T-cell (primary cell): ENCODE measurements at regions not wholly inside any gene's neighbourhood (a gene's known extent, or its start where the extent isn't known, plus 50 kb on each side); places are given as distances from the start of the nearest gene placed in this dataset.

ENCODE experiments used
- ATAC-seq, 4 experiments: fragments of 200-7000 bp in 3 of 4; fragments of 150-1000 bp in 1 of 4; cut with Tn5 transposase; replicated peaks in 1 of 4; 1 replicate in 3 of 4; 2 replicates in 1 of 4; pipeline ENCODE4 v1.10.0; 2021; ENCODE audit warnings: moderate library complexity in 3 of 4, mild to moderate bottlenecking in 2 of 4, moderate number of reproducible peaks in 1 of 4
- CTCF ChIA-PET, 2 donors: fragments of 300-600 bp; sonication (Branson Sonifier 250); formaldehyde crosslinking; loops; one replicate each; lab custom pipeline; 2022; ENCODE audit warnings: antibody characterized with exemption in 2 of 2; lab: Charles Lee
- POLR2A ChIA-PET, 2 donors: fragments of 300-600 bp; sonication (Branson Sonifier 250); formaldehyde crosslinking; loops; one replicate each; lab custom pipeline; 2022; ENCODE audit warnings: antibody characterized with exemption in 2 of 2; lab: Charles Lee
- DNase-seq, 35 experiments: peaks; one replicate each; pipeline versions ENCODE4 v3.0.0 to v3.0.0-alpha.2; 2013 to 2023
- H3K27ac ChIP-seq: one replicate; pipeline ENCODE4 v1.5.1; 2013; ENCODE audit warnings: low read length
- H3K27me3 ChIP-seq, 2 experiments: replicated peaks in 1 of 2; 1 replicate in 1 of 2; 2 replicates in 1 of 2; pipeline versions ENCODE4 v1.6.1 to v1.7.0; 2013; ENCODE audit warnings: low read length in 1 of 2, mixed read lengths in 1 of 2; ENCODE audit not compliant: control insufficient read depth in 2 of 2, insufficient read depth in 2 of 2; ENCODE audit errors: extremely low read depth in 1 of 2
- H3K36me3 ChIP-seq, 2 donors: 1 replicate in 1 of 2; 2 replicates in 1 of 2; pipeline versions ENCODE4 v1.6.1 to v1.7.0; 2013; ENCODE audit warnings: low read length in 1 of 2; ENCODE audit not compliant: control insufficient read depth in 2 of 2, insufficient read depth in 1 of 2; ENCODE audit errors: extremely low read depth in 1 of 2
- H3K4me1 ChIP-seq, 2 experiments: 1 replicate in 1 of 2; 2 replicates in 1 of 2; pipeline versions ENCODE4 v1.6.1 to v1.7.0; 2013; ENCODE audit warnings: low read length in 2 of 2, mixed read lengths in 1 of 2; ENCODE audit not compliant: insufficient read depth in 2 of 2, control insufficient read depth in 1 of 2; ENCODE audit errors: extremely low read depth in 1 of 2
- H3K4me3 ChIP-seq, 2 donors: 1 replicate in 1 of 2; 2 replicates in 1 of 2; pipeline versions ENCODE4 v1.5.1 to v1.7.0; 2013; ENCODE audit warnings: mild to moderate bottlenecking in 2 of 2, low read length in 1 of 2, moderate library complexity in 1 of 2; ENCODE audit not compliant: control insufficient read depth in 1 of 2; ENCODE audit errors: extremely low read depth in 1 of 2
- H3K9me3 ChIP-seq: 2 replicates; pipeline ENCODE4 v1.7.0; 2013
- H3K27ac Mint-ChIP-seq, 2 donors: one replicate each; pipeline ENCODE4 v1.8.0; 2020 to 2021; ENCODE audit warnings: mild to moderate bottlenecking in 2 of 2, mixed read lengths in 2 of 2
- H3K27me3 Mint-ChIP-seq, 2 donors: one replicate each; pipeline ENCODE4 v1.8.0; 2021 to 2022; ENCODE audit warnings: mixed read lengths in 2 of 2
- H3K36me3 Mint-ChIP-seq: one replicate; pipeline ENCODE4 v1.8.0; 2021; ENCODE audit warnings: mixed read lengths
- H3K4me1 Mint-ChIP-seq, 3 donors: one replicate each; pipeline ENCODE4 v1.8.0; 2020 to 2022; ENCODE audit warnings: mixed read lengths in 3 of 3, mild to moderate bottlenecking in 1 of 3
- H3K4me3 Mint-ChIP-seq, 3 donors: one replicate each; pipeline ENCODE4 v1.8.0; 2020 to 2022; ENCODE audit warnings: mild to moderate bottlenecking in 3 of 3, mixed read lengths in 3 of 3, moderate library complexity in 3 of 3
- H3K9me3 Mint-ChIP-seq, 3 donors: one replicate each; pipeline ENCODE4 v1.8.0; 2020 to 2022; ENCODE audit warnings: mixed read lengths in 3 of 3
- WGBS: methylation state at CpG from one replicate; pipeline ENCODE4 v1.1.5; 2013; ENCODE audit warnings: missing lambda C conversion rate; ENCODE audit not compliant: insufficient coverage; 5-methylcytosine and 5-hydroxymethylcytosine counted together

- Mint-ChIP-seq H3K4me3 (no peak overlapping the region), H3K9me3 (peaks cover 0 to 3% (median 0%) of the 10 kb centered on the region in 3 donors), H3K4me1 (peaks cover 0 to 1% (median 0%) of the 10 kb centered on the region in 3 donors), H3K36me3 (no peaks in the 10 kb centered on the region), H3K27me3 (peaks cover 9 to 16% of the 10 kb centered on the region in 2 donors), H3K27ac (no peak overlapping the region)
- DNase-seq (no peak), ATAC-seq (no peak)
- ChIA-PET POLR2A (no interaction called here), CTCF (no interaction called here)
- Histone ChIP-seq H3K9me3 (no peaks in the 10 kb centered on the region), H3K27ac (no peak overlapping the region), H3K4me3 (no peak overlapping the region), H3K4me1 (no peaks in the 10 kb centered on the region), H3K36me3 (no peaks in the 10 kb centered on the region), H3K27me3 (peaks cover 3 to 4% of the 10 kb centered on the region in 2 experiments)
- 30% methylated on average over 2 of the region's 8 CpGs for WGBS
Measured at GRCh38 chr4:41839916-41840854, 91.7 kb upstream of the PHOX2B start.

DNA sequence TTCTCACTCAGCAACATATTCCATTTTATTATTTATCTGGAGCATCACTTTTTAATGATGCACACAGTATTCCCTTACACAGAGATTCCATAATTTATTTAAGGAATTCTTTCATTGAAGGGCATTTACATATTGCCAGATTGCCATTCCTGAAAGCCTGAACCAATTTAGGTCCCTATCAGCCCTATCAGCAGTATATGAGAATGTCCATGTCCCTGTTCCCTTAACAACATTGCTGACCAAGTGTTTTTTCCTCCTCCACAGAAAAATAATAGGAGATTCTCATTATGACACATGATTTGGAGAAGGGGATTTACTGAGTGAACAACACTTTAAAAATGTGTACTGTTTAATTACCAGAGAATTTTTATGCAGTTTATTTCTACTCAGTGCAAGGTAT, 90.1 kb upstream of the PHOX2B start:
- Mint-ChIP-seq H3K4me3 (no peak overlapping the region), H3K36me3 (no peaks in the 10 kb centered on the region), H3K27ac (no peak overlapping the region), H3K27me3 (peaks cover 9 to 11% of the 10 kb centered on the region in 2 donors), H3K9me3 (peaks cover 0 to under 1% (median 0%) of the 10 kb centered on the region in 3 donors), H3K4me1 (peaks cover 0 to 1% (median 0%) of the 10 kb centered on the region in 3 donors)
- Histone ChIP-seq H3K27me3 (peaks cover 2 to 3% of the 10 kb centered on the region in 2 experiments), H3K36me3 (no peaks in the 10 kb centered on the region), H3K27ac (no peak overlapping the region), H3K9me3 (no peaks in the 10 kb centered on the region), H3K4me3 (no peak overlapping the region), H3K4me1 (no peaks in the 10 kb centered on the region)
- POLR2A ChIA-PET: no interaction called here
- DNase-seq: no peak
- no peak for ATAC-seq
- CTCF ChIA-PET: no interaction called here

- DNase-seq (no peak), ATAC-seq (no peak)
- H3K36me3 Mint-ChIP-seq: no peaks in the 10 kb centered on the region
- H3K4me3 Mint-ChIP-seq: no peak overlapping the region
- no peak overlapping the region for H3K27ac Mint-ChIP-seq
- Histone ChIP-seq H3K36me3 (no peaks in the 10 kb centered on the region), H3K9me3 (no peaks in the 10 kb centered on the region), H3K27me3 (peaks cover 0 to 3% of the 10 kb centered on the region in 2 experiments), H3K4me1 (no peaks in the 10 kb centered on the region), H3K4me3 (no peak overlapping the region), H3K27ac (no peak overlapping the region)
- ChIA-PET POLR2A (no interaction called here), CTCF (no interaction called here)
- WGBS: no CpG with 5 or more reads among the region's 3 CpGs
- peaks cover 0 to 3% (median 0%) of the 10 kb centered on the region in 3 donors for H3K9me3 Mint-ChIP-seq
- H3K27me3 Mint-ChIP-seq: peaks cover 13 to 22% of the 10 kb centered on the region in 2 donors
- H3K4me1 Mint-ChIP-seq: peaks cover 0 to 1% (median 0%) of the 10 kb centered on the region in 3 donors
Measured at GRCh38 chr4:41835321-41835995, 86.9 kb upstream of the PHOX2B start.

GRCh38 chr4:41832961-41833360, 84.4 kb upstream of the PHOX2B start:
- Histone ChIP-seq H3K27me3 (peaks cover 0 to 2% of the 10 kb centered on the region in 2 experiments), H3K9me3 (no peaks in the 10 kb centered on the region), H3K4me1 (no peaks in the 10 kb centered on the region), H3K4me3 (no peak overlapping the region), H3K27ac (no peak overlapping the region), H3K36me3 (no peaks in the 10 kb centered on the region)
- Mint-ChIP-seq H3K4me1 (no peaks in the 10 kb centered on the region), H3K36me3 (no peaks in the 10 kb centered on the region), H3K27me3 (peaks cover 17 to 19% of the 10 kb centered on the region in 2 donors), H3K4me3 (no peak overlapping the region), H3K9me3 (peaks cover 0 to 3% (median 0%) of the 10 kb centered on the region in 3 donors), H3K27ac (no peak overlapping the region)
- no CpG with 5 or more reads among the region's 1 CpG for WGBS
- ChIA-PET POLR2A (no interaction called here), CTCF (no interaction called here)
- ATAC-seq (no peak), DNase-seq (no peak)

- Histone ChIP-seq H3K36me3 (no peaks in the 10 kb centered on the region), H3K9me3 (no peaks in the 10 kb centered on the region), H3K27ac (no peak overlapping the region), H3K4me1 (no peaks in the 10 kb centered on the region), H3K27me3 (peaks cover 0 to 4% of the 10 kb centered on the region in 2 experiments), H3K4me3 (no peak overlapping the region)
- peaks cover 6 to 33% of the 10 kb centered on the region in 2 donors for H3K27me3 Mint-ChIP-seq
- H3K4me1 Mint-ChIP-seq: no peaks in the 10 kb centered on the region
- POLR2A ChIA-PET: no interaction called here
- DNase-seq: no peak
- H3K27ac Mint-ChIP-seq: no peak overlapping the region
- no peak overlapping the region for H3K4me3 Mint-ChIP-seq
- no peaks in the 10 kb centered on the region for H3K9me3 Mint-ChIP-seq
- ATAC-seq: no peak
- H3K36me3 Mint-ChIP-seq: no peaks in the 10 kb centered on the region
- CTCF ChIA-PET: no interaction called here
- WGBS: no CpG with 5 or more reads among the region's 4 CpGs
Measured at GRCh38 chr4:41822325-41822724, 73.8 kb upstream of the PHOX2B start.

GRCh38 chr4:41820473-41820872, 71.9 kb upstream of the PHOX2B start:
- no peaks in the 10 kb centered on the region for H3K9me3 ChIP-seq
- ATAC-seq (no peak), DNase-seq (no peak)
- Mint-ChIP-seq H3K9me3 (no peaks in the 10 kb centered on the region), H3K36me3 (no peaks in the 10 kb centered on the region), H3K4me1 (no peaks in the 10 kb centered on the region), H3K27me3 (peaks cover 5 to 25% of the 10 kb centered on the region in 2 donors), H3K4me3 (no peak overlapping the region), H3K27ac (no peak overlapping the region)
- H3K27me3 ChIP-seq: peaks cover 0 to 4% of the 10 kb centered on the region in 2 experiments
- no CpG with 5 or more reads among the region's 2 CpGs for WGBS
- POLR2A ChIA-PET: no interaction called here
- no peaks in the 10 kb centered on the region for H3K4me1 ChIP-seq
- no peak overlapping the region for H3K27ac ChIP-seq
- H3K36me3 ChIP-seq: no peaks in the 10 kb centered on the region
- CTCF ChIA-PET: no interaction called here
- no peak overlapping the region for H3K4me3 ChIP-seq
